Loucy (cell line): ENCODE measurements at regions not wholly inside any gene's neighbourhood (a gene's known extent, or its start where the extent isn't known, plus 50 kb on each side); places are given as distances from the start of the nearest gene placed in this dataset.

Experiments used
- H2AFZ ChIP-seq: fragments of 200-600 bp; sonication (generic); 2 replicates; pipeline ENCODE4 v1.6.0; 2016; ENCODE audit warnings: antibody characterized with exemption, mild to moderate bottlenecking, low read length, moderate library complexity
- H3F3A ChIP-seq: fragments of 200-600 bp; 2 replicates; pipeline ENCODE4 v1.6.0; 2016; ENCODE audit warnings: antibody characterized with exemption, low read depth, mild to moderate bottlenecking
- H3K27me3 ChIP-seq: fragments of 200-600 bp; sonication (generic); 2 replicates; pipeline ENCODE4 v1.6.1; 2014; ENCODE audit warnings: low read length, mild to moderate bottlenecking; ENCODE audit not compliant: insufficient read depth, poor library complexity, severe bottlenecking
- H3K36me3 ChIP-seq: fragments of 200-600 bp; sonication (generic); 2 replicates; pipeline ENCODE4 v1.6.1; 2016; ENCODE audit warnings: low read length; ENCODE audit not compliant: insufficient read depth
- H3K4me1 ChIP-seq: fragments of 200-600 bp; sonication (generic); 2 replicates; pipeline ENCODE4 v1.5.1; 2014; ENCODE audit warnings: low read length, mild to moderate bottlenecking; ENCODE audit not compliant: insufficient read depth, poor library complexity, severe bottlenecking
- H3K4me2 ChIP-seq: fragments of 200-600 bp; sonication (generic); 2 replicates; pipeline ENCODE4 v1.6.0; 2014; ENCODE audit warnings: antibody characterized with exemption, low read length, low read depth, mild to moderate bottlenecking; ENCODE audit not compliant: poor library complexity, severe bottlenecking
- H3K4me3 ChIP-seq: fragments of 200-600 bp; sonication (generic); 2 replicates; pipeline ENCODE4 v1.5.1; 2014; ENCODE audit warnings: low read length, mild to moderate bottlenecking, mixed read lengths; ENCODE audit not compliant: poor library complexity, severe bottlenecking
- H3K79me2 ChIP-seq: fragments of 200-600 bp; sonication (generic); 2 replicates; pipeline ENCODE4 v1.6.1; 2014; ENCODE audit warnings: low read length; ENCODE audit not compliant: insufficient read depth
- H3K9ac ChIP-seq: fragments of 200-600 bp; sonication (generic); 2 replicates; pipeline ENCODE4 v1.6.0; 2014; ENCODE audit warnings: mild to moderate bottlenecking, low read depth, low read length, moderate library complexity; ENCODE audit not compliant: poor library complexity, severe bottlenecking
- H3K9me2 ChIP-seq: fragments of 200-600 bp; sonication (generic); replicated peaks from 2 replicates; pipeline ENCODE4 v1.6.1; 2016; ENCODE audit warnings: low read depth, low read length, mixed read lengths
- H3K9me3 ChIP-seq: fragments of 200-600 bp; sonication (generic); 2 replicates; pipeline ENCODE4 v1.6.1; 2014; ENCODE audit warnings: mild to moderate bottlenecking, antibody characterized with exemption, low read length, low read depth; ENCODE audit not compliant: insufficient read depth
- H4K20me1 ChIP-seq: fragments of 200-600 bp; sonication (generic); 2 replicates; pipeline ENCODE4 v1.6.0; 2014; ENCODE audit warnings: antibody characterized with exemption, low read length, mild to moderate bottlenecking; ENCODE audit not compliant: insufficient read depth, poor library complexity, severe bottlenecking
- CTCF ChIP-seq: fragments of 200-600 bp; sonication (generic); conservative IDR thresholded peaks from 2 replicates; pipeline ENCODE4 v1.5.1; 2014; ENCODE audit warnings: mild to moderate bottlenecking, antibody characterized with exemption, low read length
- EZH2phosphoT487 ChIP-seq: fragments of 200-600 bp; IDR thresholded peaks from 2 replicates; pipeline ENCODE4 v1.6.1; 2018; ENCODE audit warnings: antibody characterized with exemption, mild to moderate bottlenecking, moderate library complexity, borderline replicate concordance

- Histone ChIP-seq H3K27me3 (no peaks in the 10 kb centered on the region), H3K9ac (no peak overlapping the region), H3K4me3 (no peak overlapping the region), H3K36me3 (no peaks in the 10 kb centered on the region), H3K9me3 (no peaks in the 10 kb centered on the region), H3K4me2 (no peak overlapping the region), H3K9me2 (no peaks in the 10 kb centered on the region), H3K79me2 (no peaks in the 10 kb centered on the region), H2AFZ (no peak overlapping the region), H4K20me1 (no peaks in the 10 kb centered on the region), H3F3A (no peaks in the 10 kb centered on the region), H3K4me1 (no peaks in the 10 kb centered on the region)
- no peak for TF ChIP-seq CTCF
- no peak for TF ChIP-seq EZH2phosphoT487
Observed at GRCh38 chrX:125544856-125545255, 225.2 kb downstream of the TEX13C start.

GRCh38 chrX:125577479-125577878, 257.8 kb downstream of the TEX13C start:
- no peaks in the 10 kb centered on the region for H3K4me1 ChIP-seq
- H2AFZ ChIP-seq: no peak overlapping the region
- H3K9ac ChIP-seq: no peak overlapping the region
- no peaks in the 10 kb centered on the region for H3K9me3 ChIP-seq
- no peak overlapping the region for H3K4me3 ChIP-seq
- H3K36me3 ChIP-seq: no peaks in the 10 kb centered on the region
- no peaks in the 10 kb centered on the region for H3F3A ChIP-seq
- no peaks in the 10 kb centered on the region for H3K79me2 ChIP-seq
- no peaks in the 10 kb centered on the region for H4K20me1 ChIP-seq
- no peaks in the 10 kb centered on the region for H3K9me2 ChIP-seq
- TF ChIP-seq CTCF: no peak
- TF ChIP-seq EZH2phosphoT487: no peak
- no peaks in the 10 kb centered on the region for H3K27me3 ChIP-seq
- H3K4me2 ChIP-seq: no peak overlapping the region

- Histone ChIP-seq H3K4me1 (no peaks in the 10 kb centered on the region), H3K9me3 (no peaks in the 10 kb centered on the region), H3K36me3 (no peaks in the 10 kb centered on the region), H3K9ac (no peak overlapping the region), H3K27me3 (no peaks in the 10 kb centered on the region), H2AFZ (no peak overlapping the region), H3K9me2 (no peaks in the 10 kb centered on the region), H3F3A (no peaks in the 10 kb centered on the region), H3K4me3 (no peak overlapping the region), H3K4me2 (no peak overlapping the region), H4K20me1 (no peaks in the 10 kb centered on the region), H3K79me2 (no peaks in the 10 kb centered on the region)
- no peak for TF ChIP-seq EZH2phosphoT487
- no peak for TF ChIP-seq CTCF
Observed at GRCh38 chrX:125604448-125604847, 284.8 kb downstream of the TEX13C start.
